CD4-positive, alpha-beta T cell treated with Interferon gamma for 1 hour (primary cell): ENCODE measurements at regions not wholly inside any gene's neighbourhood (a gene's known extent, or its start where the extent isn't known, plus 50 kb on each side); places are given as distances from the start of the nearest gene placed in this dataset.
"Not testable (repeated sequence)": the region's sequence is repeated elsewhere in the genome, so short reads cannot be mapped to it uniquely, and the experiment has no call there.

ENCODE experiments used
- DNase-seq: peaks from one replicate; pipeline ENCODE4 v3.0.0-alpha.2; 2020

DNA sequence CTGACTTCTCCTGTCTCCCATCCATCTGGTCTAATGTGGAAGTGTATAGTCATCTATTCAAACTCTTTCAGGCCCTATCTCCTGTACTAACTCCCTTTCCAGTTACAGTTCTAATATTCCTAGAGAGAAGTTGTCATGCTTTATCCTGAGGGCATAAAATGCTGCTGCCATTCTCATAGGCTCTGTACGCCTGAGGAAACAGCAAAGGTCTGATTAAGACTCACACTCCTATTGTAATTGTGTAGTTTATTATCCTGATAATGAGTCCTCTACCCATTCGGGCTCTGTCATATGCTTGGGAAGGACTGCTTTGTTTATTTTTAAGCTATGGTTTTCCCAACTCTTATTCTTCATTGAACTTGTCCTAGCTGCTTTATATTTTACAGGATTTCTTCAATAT lies 290.4 kb downstream of the TMEM38B start:
- DNase-seq: no peak

- no peak for DNase-seq
These were observed 298.9 kb downstream of the TMEM38B start for GRCh38 chr9:105993116-105993854.

DNA sequence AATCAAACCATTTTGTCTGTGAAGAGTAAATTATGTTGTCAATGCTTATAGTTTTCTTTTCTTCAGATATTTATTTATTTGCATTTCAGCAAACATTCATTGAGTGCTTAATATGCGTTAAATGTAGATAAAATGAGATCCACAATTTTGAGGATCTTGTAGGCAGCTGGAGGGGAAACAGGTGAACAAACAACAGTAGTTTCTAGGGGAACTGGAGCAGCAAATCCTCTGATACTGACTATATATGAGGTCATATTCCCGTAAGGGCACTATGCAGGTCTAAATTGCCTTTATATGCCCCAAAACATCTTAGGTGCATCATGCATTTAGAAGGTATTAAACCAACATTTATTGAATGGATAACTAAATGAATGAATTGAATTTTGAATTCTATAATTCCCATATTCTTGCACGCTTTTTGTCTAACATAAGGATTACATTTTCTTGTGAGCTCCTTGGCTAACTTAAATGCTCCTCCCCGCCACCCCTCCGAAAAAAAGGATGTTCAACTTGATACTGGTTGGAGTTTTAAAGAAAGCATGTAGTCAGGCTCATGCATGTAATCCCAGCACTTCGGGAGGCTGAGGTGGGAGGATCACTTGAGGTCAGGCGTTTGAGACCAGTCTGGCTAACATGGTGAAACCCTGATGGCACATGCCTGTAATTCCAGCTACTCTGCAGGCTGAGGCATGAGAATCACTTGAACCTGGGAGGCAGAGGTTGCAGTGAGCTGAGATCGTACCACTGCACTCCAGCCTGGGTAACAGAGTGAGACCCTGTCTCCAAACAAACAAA lies 299.8 kb downstream of the TMEM38B start:
- DNase-seq: no peak

GRCh38 chr9:105994970-105995369 lies 300.6 kb downstream of the TMEM38B start:
- DNase-seq: no peak

- no peak for DNase-seq
These were observed 322.9 kb downstream of the TMEM38B start for GRCh38 chr9:106017198-106017740.

GRCh38 chr9:106019039-106019680 lies 324.8 kb downstream of the TMEM38B start:
- DNase-seq: no peak

GRCh38 chr9:106019702-106020101 lies 325.4 kb downstream of the TMEM38B start:
- no peak for DNase-seq

- DNase-seq: no peak
These were observed 325.8 kb downstream of the TMEM38B start for GRCh38 chr9:106020186-106020585.

- DNase-seq: no peak
These were observed 329.1 kb downstream of the TMEM38B start for GRCh38 chr9:106023455-106023854.

DNA sequence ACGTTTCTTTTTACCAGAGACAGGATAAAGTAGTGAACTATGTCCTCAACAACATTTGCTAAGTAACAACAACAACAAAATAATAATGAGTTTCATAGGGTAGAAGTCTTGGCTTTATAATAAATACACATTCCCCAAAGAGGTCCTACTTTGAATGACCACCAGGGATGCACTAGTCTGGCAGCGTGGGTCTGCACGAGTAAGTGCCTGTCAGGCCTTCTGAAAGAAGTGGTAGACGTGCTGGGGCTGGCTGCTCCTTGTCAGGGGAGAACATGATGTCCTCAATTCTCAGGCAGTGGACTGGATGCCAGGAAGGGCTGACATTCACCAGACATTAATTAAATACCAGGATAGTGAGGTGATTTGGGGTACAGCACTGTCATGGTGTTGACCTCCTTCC lies 331.1 kb downstream of the TMEM38B start:
- no peak for DNase-seq

DNA sequence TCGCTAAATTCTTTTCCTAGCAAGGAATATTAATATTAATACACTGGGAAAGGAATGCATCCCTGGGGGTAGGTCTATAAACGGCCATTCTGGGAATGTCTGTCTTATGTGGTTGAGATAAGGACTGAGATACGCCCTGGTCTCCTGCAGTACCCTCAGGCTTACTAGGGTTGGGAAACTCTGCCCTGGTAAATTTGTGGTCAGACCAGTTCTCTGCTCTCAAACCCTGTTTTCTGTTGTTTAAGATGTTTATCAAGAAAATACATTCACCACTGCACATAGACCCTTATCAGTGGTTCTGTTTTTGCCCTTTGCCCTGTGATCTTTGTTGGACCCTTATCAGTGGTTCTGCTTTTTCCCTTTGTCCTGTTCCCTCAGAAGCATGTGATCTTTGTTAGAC lies 335.8 kb downstream of the TMEM38B start:
- DNase-seq: not testable (repeated sequence)

DNA sequence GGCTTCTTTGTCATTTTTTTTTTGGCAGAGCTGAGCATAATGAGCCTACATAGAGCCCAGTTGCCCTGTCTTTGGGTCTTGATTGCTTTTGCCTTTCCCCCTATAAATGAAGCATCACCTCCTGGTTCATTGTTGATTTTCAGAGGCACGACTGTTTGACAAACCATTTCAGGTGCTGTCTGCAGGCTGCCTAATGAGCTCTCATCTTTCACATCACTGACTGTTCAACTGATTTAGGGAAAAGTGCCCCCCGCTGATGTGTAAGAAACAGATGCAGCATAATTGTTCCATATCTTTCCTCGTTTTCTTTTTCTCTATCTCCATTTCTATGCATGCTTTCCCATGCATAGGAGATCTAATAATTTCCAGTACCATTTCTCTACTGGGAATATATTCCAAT lies 338.6 kb downstream of the TMEM38B start:
- DNase-seq: no peak

DNA sequence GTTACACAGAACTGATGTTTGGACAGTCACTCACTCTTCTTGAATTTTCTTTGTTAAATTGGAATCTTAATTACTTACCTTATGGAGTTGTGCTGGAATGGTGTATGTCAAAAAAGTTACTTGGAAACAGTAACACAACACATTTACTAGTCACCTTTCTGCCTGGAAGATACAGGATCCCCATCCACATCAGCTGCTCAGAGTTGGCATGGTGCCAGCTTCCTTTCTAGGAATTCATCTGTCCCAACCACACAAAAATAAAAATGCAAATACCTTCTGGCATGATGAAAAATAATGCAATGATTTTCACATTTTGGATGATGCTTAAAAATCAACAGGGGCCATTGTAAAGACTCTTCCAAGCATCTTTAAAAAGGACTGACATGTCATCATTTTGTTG lies 341.5 kb downstream of the TMEM38B start:
- DNase-seq: no peak

GRCh38 chr9:106038266-106039001 lies 344.1 kb downstream of the TMEM38B start:
- DNase-seq: no peak

DNA sequence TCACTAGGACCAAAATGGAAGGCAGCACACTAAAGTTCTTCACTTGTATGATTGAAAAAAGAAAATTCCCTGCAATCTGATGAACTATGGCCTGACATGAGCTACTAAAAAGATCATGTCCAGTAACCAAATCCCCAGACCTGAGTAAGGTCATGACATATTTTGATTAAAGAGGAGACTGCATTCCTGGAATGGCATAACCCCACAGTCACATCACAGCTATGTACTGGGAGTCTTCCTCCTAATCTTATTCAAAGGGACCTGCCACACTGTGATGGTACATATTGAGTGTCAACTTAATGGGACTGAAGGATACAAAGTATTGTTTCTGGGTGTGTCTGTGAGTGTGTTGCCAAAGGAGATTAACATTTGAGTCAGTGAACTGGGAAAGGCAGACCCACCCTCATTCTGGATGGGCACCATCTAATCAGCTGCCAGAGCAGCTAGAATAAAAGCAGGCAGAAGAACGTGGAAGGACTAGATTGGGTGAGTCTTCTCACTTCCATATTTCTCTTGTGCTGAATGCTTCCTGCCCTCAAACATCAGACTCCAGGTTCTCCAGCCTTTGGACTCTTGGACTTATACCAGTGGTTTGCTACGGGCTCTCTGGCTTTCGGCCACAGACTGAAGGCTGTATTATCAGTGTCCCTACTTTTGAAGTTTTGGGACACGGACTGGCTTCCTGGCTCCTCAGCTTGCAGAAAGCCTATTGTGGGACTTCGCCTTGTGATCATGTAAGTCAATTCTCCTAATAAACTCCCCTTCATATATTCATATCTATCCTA lies 345.0 kb downstream of the TMEM38B start:
- DNase-seq: no peak

- not testable (repeated sequence) for DNase-seq
These were observed 347.6 kb downstream of the TMEM38B start for GRCh38 chr9:106041920-106042319.

GRCh38 chr9:106051545-106051944 lies 357.2 kb downstream of the TMEM38B start:
- no peak for DNase-seq

- no peak for DNase-seq
These were observed 357.8 kb downstream of the TMEM38B start for GRCh38 chr9:106052166-106052565.

- DNase-seq: no peak
These were observed 358.4 kb downstream of the TMEM38B start for GRCh38 chr9:106052735-106053134.

GRCh38 chr9:106056328-106056727 lies 362.0 kb downstream of the TMEM38B start:
- no peak for DNase-seq

GRCh38 chr9:106058460-106058859 lies 364.1 kb downstream of the TMEM38B start:
- no peak for DNase-seq

- no peak for DNase-seq
These were observed 365.5 kb downstream of the TMEM38B start for GRCh38 chr9:106059886-106060285.
